ENCODE measurements at regions not wholly inside any gene's neighbourhood (a gene's known extent, or its start where the extent isn't known, plus 50 kb on each side); places are given as distances from the start of the nearest gene placed in this dataset.
"Not testable (repeated sequence)": the region's sequence is repeated elsewhere in the genome, so short reads cannot be mapped to it uniquely, and the experiment has no call there.

GRCh38 chr22:11569564-11569940 lies 3958.4 kb upstream of the OR11H1 start:
- not testable (repeated sequence) for TF ChIP-seq CTCF (IDR thresholded peaks at IDR 0.05); ZFX (IDR thresholded peaks at IDR 0.05; ENCODE audit: borderline replicate concordance)

Measured in 22Rv1 (cell line).